Stimulated activated naive CD4-positive, alpha-beta T cell (primary cell): ENCODE measurements at regions not wholly inside any gene's neighbourhood (a gene's known extent, or its start where the extent isn't known, plus 50 kb on each side); places are given as distances from the start of the nearest gene placed in this dataset.
"Not testable (repeated sequence)": the region's sequence is repeated elsewhere in the genome, so short reads cannot be mapped to it uniquely, and the experiment has no call there.

Experiments
- DNase-seq, 6 experiments: peaks; one replicate each; lab custom pipeline; 2025; lab: John Stamatoyannopoulos, UW

GRCh38 chr5:15334551-15335266 lies 165.3 kb upstream of the FBXL7 start:
- no peak for DNase-seq

GRCh38 chr5:15333091-15333490 lies 166.9 kb upstream of the FBXL7 start:
- DNase-seq = no peak

GRCh38 chr5:15326932-15327331 lies 173.0 kb upstream of the FBXL7 start:
- no peak for DNase-seq

GRCh38 chr5:15326471-15326870 lies 173.5 kb upstream of the FBXL7 start:
- no peak for DNase-seq

- DNase-seq = no peak
Observed at GRCh38 chr5:15322421-15322820, 177.6 kb upstream of the FBXL7 start.

DNA sequence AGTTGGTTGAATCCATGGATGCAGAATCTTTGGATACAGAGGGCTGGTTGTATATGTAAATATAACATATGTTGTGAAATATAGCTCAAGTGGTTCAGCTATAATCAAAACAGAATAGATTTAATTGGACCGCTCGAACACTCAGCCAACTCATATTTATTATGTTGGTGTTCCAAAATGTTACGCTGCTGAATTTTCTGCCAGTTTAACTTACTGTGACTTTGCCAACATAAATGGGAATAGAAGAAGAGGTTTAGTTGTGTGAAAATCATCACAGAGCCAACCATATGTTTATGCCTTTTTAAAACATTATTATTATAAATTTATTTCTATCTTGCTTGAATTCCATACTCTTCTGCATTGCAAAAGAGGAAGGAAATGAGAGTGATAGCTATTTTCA lies 178.2 kb upstream of the FBXL7 start:
- DNase-seq = no peak

DNA sequence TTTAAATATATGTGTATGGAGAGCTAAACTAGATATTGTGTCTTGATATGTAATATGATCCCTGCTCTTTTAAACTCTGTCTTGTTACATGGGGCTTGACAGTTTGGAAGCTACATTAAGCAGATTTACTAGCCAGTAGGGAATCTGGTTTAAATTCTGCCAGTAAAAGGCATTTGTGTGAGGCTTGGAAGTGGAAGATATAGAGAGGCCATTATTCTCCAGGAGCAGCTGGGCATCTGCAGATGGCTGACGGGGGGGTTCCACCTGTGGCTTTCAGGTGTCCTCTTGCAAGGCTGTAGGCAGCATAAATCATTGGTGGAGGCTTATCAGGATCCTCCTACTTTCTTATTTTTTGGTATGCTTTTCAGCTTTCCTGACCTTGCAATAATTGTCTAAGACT lies 179.1 kb upstream of the FBXL7 start:
- no peak for DNase-seq

GRCh38 chr5:15304914-15305834 lies 194.8 kb upstream of the FBXL7 start:
- DNase-seq = no peak

DNA sequence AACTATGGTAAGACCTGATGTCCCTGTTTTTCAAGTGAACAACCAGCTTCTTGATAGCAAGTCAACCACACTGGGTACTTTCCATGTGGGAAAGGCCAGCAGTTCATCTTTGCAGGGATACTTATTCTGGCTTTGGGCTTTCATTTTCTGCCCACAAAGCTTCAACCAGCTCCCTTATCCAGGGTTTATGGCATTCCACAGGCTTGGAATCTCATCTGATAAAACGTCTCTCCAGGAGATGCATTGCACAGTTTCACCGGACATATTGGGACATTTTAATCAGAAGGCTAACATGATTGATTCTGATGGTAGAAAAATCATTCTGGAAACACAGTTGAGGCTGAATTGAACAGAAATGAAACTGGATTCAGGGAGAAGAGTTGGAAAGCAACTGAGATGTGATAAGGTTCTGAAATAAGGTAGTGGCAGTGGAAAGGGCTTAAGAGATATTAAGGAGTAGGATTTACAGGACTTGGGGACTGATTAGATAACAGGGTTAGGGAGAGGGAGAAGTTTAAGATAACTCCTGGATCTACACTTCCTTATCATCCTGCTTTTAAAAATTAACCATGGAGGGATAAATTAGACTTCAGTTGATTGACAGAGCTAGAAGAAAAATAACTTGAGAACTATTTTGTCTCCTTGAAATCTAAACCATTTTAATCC lies 195.8 kb upstream of the FBXL7 start:
- DNase-seq = no peak

GRCh38 chr5:15300141-15300540 lies 199.8 kb upstream of the FBXL7 start:
- no peak for DNase-seq

DNA sequence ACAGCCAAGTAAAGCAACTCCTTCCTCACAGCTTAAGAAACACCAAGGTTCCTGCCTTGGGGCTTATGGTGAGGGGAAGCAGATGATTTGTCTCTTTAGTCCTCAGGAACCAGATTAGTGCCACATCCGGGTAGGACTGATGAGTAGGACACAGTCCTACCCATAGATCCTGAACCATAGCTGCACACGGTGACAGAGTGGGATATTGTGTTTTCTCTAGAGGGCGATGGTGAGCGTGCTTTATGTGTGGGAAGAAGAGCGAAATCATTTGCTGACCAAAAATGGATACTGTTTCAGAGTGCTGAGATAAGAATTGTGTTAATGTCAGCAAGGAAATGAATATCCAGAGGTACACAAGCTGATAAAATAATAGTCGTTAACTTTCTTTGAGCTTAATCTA lies 209.0 kb upstream of the FBXL7 start:
- no peak for DNase-seq

DNA sequence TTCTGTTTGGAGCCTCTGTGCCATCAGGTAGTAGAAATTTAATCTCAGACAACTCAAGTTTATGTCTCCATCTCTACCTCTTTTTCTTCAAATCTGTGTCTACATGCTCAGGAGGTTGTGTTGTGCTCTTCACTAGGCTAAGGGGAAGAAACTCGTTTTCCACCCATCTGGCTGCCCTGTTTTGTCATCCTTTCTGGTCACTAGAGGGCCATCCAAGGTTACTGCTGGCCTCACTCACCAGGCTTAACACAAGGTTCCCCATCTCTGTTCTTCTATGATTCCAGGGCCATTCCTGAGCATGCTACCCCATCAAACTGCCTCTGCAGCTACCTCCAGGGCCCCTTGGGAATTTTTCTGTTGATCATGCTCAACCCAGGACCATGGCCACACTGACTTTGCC lies 213.3 kb upstream of the FBXL7 start:
- no peak for DNase-seq

DNA sequence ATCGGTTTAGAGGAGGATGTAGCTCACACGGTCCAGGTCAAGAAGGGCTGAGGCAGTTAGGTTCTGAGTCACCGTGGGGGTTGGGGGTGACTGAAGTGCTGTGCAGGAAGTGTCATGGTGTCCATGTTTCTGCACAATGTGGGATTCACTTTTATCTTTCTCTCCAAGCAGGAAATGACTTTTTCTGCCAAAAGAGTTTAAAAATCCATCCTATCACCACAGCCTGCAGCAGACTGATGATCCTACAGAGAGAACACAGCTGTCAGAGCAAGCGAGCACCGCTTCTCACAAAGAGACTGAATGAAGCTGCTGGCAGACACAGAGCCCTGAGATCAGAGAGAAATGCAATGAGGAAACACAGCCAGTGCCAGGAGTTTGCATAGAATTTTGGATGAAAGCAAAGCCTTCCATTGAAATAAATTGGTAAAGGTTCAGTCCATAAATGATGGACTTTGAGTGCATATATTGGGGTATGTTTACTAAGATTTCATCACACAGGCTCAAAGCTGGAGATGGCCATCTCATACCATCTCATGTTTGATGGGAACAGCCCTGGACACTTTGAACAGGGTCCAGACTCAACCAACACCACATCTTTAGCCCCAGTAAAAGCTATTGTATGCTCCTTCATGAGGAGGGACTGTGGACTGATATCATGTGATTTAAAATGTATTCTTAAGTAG lies 213.9 kb upstream of the FBXL7 start:
- DNase-seq = no peak

GRCh38 chr5:15284706-15285105 lies 215.3 kb upstream of the FBXL7 start:
- DNase-seq = no peak

GRCh38 chr5:15283076-15283475 lies 216.9 kb upstream of the FBXL7 start:
- no peak for DNase-seq

DNA sequence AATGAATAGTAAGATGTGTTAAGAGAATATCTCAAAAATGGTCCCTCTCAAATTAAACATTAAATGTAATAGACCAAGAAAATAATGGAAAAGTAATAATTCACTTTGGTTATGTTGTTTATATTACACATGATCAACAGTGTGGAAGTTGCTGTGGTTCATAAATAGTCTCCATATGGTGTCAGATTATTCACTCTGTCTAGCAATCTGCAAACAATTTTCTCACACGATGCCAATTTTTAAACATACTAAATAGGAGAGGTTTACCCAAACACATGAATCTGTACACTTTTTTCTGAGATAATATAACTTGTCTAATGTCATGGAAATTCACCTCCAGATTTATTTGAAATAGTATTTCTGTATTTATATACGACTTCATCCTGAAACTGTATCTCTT lies 217.4 kb upstream of the FBXL7 start:
- DNase-seq = no peak

DNA sequence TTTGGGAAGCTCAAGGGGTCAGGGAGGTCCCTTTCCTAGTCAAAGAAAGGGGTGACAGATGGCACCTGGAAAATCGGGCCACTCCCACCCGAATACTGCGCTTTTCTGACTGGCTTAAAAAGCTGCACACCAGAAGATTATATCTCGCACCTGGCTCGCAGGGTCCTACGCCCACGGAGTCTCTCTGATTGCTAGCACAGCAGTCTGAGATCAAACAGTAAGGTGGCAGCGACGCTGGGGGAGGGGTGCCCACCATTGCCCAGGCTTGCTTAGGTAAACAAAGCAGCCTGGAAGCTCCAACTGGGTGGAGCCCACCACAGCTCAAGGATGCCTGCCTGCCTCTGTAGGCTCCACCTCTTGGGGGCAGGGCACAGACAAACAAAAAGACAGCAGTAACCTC lies 228.4 kb upstream of the FBXL7 start:
- DNase-seq = not testable (repeated sequence)

DNA sequence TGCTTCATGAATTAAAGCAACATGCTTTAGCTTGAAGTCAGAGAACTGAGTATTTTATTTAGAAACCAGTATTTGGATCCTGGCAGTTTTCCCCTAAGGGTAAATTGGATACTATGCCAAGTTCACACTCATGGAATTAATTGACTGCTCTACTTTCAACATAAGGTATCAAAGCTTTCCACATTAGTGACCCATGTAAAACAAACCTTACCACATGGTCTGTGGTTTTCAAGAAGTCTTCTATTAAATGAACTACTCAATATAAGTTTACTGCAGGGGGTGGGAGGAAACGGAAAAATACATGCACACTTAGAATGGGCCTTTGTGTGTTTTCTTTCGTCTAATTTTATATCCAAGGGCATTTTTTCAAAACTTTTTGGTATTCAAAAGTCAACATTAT lies 232.0 kb upstream of the FBXL7 start:
- DNase-seq = no peak

- DNase-seq = no peak
Observed at GRCh38 chr5:15266841-15267240, 233.1 kb upstream of the FBXL7 start.

DNA sequence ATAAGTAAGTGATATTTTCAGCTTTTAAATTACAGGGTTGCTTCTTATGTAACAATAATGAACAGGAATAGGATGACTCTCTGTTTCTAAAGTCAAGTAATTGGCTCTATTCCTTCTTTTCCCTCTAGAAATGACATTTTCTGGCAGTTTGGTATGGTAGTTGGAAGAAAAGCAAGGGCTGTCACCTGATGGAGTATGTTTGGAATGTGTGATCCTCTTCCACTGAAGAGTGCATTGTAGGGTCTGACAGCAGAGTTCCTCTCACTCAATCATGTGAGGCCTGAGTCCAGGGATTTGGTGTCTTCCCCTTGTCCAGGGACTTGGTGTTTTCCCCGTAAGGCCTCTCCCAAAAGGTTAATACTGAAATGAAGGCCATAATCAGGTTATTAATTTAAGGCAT lies 233.8 kb upstream of the FBXL7 start:
- no peak for DNase-seq

- DNase-seq = no peak
Observed at GRCh38 chr5:15263942-15264341, 236.0 kb upstream of the FBXL7 start.

DNA sequence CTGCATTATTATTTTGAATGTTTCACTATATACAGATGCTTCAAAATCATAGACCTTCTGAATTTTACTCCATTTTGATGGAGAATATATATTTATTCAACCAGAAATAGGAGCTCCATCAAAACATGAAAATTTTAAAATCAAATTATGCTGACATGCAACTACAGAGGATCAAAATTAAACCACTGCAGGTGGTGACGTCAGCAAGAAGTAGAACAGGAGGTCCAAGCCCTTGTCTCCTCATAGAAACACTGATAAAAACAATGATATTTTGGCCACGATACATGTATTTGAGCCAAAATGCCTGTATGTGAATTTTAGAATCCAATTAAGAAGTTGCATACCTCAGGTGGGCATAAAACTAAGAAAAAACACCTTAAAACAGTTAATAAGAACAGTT lies 236.6 kb upstream of the FBXL7 start:
- DNase-seq = no peak
